Psoas muscle (tissue), 7 donors: ENCODE measurements at regions not wholly inside any gene's neighbourhood (a gene's known extent, or its start where the extent isn't known, plus 50 kb on each side); places are given as distances from the start of the nearest gene placed in this dataset.

ENCODE experiments used
- ATAC-seq, 4 donors: fragments of 200-7000 bp; cut with Tn5 transposase; one replicate each; pipeline ENCODE4 v1.9.1; 2020; ENCODE audit warnings: moderate library complexity in 3 of 4, mild to moderate bottlenecking in 2 of 4
- DNase-seq, 2 donors: peaks; one replicate each; pipeline ENCODE4 v3.0.0-alpha.2; 2020
- H3K27ac ChIP-seq: fragments of 200-600 bp; one replicate; pipeline ENCODE4 v1.8.0; 2022
- H3K27me3 ChIP-seq, 3 donors: fragments of 200-600 bp in 1 of 3; one replicate each; pipeline versions ENCODE4 v1.6.1 to v1.8.0; 2013 to 2022; ENCODE audit warnings: low read length in 2 of 3, mild to moderate bottlenecking in 2 of 3, moderate library complexity in 1 of 3; ENCODE audit not compliant: insufficient read depth in 3 of 3
- H3K36me3 ChIP-seq, 2 donors: fragments of 200-600 bp in 1 of 2; one replicate each; pipeline versions ENCODE4 v1.6.1 to v1.8.0; 2013 to 2022; ENCODE audit warnings: low read depth in 1 of 2, mild to moderate bottlenecking in 1 of 2, moderate library complexity in 1 of 2; ENCODE audit not compliant: insufficient read depth in 1 of 2
- H3K4me1 ChIP-seq: fragments of 200-600 bp; one replicate; pipeline ENCODE4 v1.8.0; 2022
- H3K4me3 ChIP-seq: fragments of 200-600 bp; one replicate; pipeline ENCODE4 v1.8.0; 2022; ENCODE audit warnings: mild to moderate bottlenecking
- H3K9me3 ChIP-seq: fragments of 200-600 bp; one replicate; pipeline ENCODE4 v1.8.0; 2022
- WGBS, 3 donors: extraction: QIAGEN DNeasy Blood & Tissue Kit; methylation state at CpG; one replicate each; pipeline versions ENCODE4 v1.1.6 to v1.1.7; 2013; 5-methylcytosine and 5-hydroxymethylcytosine counted together
- intact Hi-C, 2 donors: fragments of 100-400 bp; cut with DNase I; formaldehyde crosslinking; loops; one replicate each; pipeline versions ENCODE4 v1.11.0 to v1.14.2; 2022
- TF ChIP-seq, protein P1 (sequence below): fragments of 200-600 bp; IDR thresholded peaks from one replicate; pipeline ENCODE4 v1.8.0; 2022; ENCODE audit warnings: antibody characterized with exemption
- donor health status: healthy with polysubstance abuse.
- donor health status: DM: no; HTN: no; CAD: no; lungs with moderate emphysema.
- donor health status: Bipolar disorder and iron deficiency.
- donor health status: healthy.
- donor health status: DM: yes; HTN: yes; CAD: no.
- donor health status: DM: no; HTN: no; CAD: no.
- donor health status: DM: yes; HTN: yes; CAD: no.

DNA sequence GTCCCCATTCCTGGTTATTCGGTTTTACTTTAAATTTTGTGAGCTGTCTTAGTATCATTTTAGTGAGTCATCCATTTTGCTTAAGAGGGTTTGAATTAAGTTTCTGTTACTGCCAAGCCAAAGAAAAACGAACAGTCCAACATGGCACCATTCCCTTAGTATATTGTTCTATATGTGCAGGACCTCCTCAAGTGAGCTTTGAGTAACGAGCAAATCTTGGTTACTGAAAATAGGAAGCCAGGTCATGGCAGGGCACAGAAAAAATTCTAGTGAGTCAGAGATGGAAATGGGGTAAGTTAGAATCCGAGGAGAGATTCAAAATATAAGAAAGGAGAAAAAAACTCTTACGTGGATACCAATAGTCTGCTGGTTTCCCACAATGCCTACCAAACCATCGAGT, 292.9 kb downstream of the BAMBI start:
- 79 to 81% (median 81%) methylated on average over 6 of the region's 6 CpGs for WGBS, 3 donors
- TF ChIP-seq, protein P1, sequence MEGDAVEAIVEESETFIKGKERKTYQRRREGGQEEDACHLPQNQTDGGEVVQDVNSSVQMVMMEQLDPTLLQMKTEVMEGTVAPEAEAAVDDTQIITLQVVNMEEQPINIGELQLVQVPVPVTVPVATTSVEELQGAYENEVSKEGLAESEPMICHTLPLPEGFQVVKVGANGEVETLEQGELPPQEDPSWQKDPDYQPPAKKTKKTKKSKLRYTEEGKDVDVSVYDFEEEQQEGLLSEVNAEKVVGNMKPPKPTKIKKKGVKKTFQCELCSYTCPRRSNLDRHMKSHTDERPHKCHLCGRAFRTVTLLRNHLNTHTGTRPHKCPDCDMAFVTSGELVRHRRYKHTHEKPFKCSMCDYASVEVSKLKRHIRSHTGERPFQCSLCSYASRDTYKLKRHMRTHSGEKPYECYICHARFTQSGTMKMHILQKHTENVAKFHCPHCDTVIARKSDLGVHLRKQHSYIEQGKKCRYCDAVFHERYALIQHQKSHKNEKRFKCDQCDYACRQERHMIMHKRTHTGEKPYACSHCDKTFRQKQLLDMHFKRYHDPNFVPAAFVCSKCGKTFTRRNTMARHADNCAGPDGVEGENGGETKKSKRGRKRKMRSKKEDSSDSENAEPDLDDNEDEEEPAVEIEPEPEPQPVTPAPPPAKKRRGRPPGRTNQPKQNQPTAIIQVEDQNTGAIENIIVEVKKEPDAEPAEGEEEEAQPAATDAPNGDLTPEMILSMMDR, result no peak
- Histone ChIP-seq H3K4me3 (no peak overlapping the region), H3K4me1 (no peaks in the 10 kb centered on the region), H3K9me3 (no peaks in the 10 kb centered on the region), H3K27me3 (peaks cover 0 to 2% (median 0%) of the 10 kb centered on the region in 3 donors), H3K27ac (no peak overlapping the region), H3K36me3 (no peaks in the 10 kb centered on the region)
- intact Hi-C loops, result no loop called here
- ATAC-seq, result no peak
- DNase-seq, result no peak

DNA sequence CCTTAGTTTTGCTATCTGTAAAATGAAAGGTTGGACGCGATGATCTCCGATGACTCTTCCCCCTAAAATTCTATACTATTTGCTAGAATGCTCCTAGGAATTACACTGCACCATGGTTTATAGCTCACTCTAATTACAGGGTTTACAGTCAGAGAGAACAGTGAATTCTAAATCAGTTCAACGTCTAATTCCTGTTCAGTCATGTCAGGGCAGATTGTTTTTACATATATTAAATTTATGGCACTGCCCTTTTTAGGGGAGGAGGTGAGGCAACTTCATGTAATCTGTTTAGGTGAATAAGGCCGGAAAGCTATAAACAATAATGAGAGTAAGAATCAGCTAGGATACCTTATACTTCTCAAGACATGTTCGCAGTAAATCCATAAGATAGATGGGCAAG, 293.9 kb downstream of the BAMBI start:
- no peaks in the 10 kb centered on the region for H3K9me3 ChIP-seq
- H3K36me3 ChIP-seq, result no peaks in the 10 kb centered on the region
- TF ChIP-seq, protein P1, result no peak
- WGBS, 3 donors, result 81 to 89% (median 86%) methylated on average over 6 of the region's 6 CpGs
- H3K4me3 ChIP-seq, result no peak overlapping the region
- intact Hi-C loops, result no loop called here
- ATAC-seq, result no peak
- H3K4me1 ChIP-seq, result no peaks in the 10 kb centered on the region
- H3K27ac ChIP-seq, result no peak overlapping the region
- DNase-seq, result no peak
- peaks cover 0 to 2% (median 0%) of the 10 kb centered on the region in 3 donors for H3K27me3 ChIP-seq

DNA sequence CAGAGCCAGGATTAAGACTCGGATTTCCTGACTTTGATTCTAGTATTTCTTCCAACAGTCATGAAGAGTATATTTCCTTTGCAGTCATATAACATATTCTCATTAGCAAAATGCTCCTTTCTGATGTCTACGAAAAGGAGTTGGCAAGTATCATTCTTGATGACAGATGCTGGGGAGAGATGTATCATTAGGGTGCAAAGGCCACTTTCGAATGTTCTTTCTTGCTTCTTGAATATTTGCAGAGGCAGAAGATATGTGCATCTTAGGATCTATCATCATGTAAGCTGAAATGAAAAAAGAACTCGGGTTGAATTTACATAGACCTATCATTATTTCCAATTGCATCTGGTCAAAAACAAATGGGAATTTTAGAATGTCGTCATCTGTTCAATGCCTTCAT, 294.4 kb downstream of the BAMBI start:
- Histone ChIP-seq H3K9me3 (no peaks in the 10 kb centered on the region), H3K27me3 (peaks cover 0 to 2% (median 0%) of the 10 kb centered on the region in 3 donors), H3K4me3 (no peak overlapping the region), H3K27ac (no peak overlapping the region), H3K4me1 (no peaks in the 10 kb centered on the region), H3K36me3 (no peaks in the 10 kb centered on the region)
- ATAC-seq (no peak), DNase-seq (no peak)
- TF ChIP-seq, protein P1, result no peak
- 65 to 72% (median 65%) methylated on average over 5 of the region's 5 CpGs for WGBS, 3 donors
- intact Hi-C loops, result no loop called here

DNA sequence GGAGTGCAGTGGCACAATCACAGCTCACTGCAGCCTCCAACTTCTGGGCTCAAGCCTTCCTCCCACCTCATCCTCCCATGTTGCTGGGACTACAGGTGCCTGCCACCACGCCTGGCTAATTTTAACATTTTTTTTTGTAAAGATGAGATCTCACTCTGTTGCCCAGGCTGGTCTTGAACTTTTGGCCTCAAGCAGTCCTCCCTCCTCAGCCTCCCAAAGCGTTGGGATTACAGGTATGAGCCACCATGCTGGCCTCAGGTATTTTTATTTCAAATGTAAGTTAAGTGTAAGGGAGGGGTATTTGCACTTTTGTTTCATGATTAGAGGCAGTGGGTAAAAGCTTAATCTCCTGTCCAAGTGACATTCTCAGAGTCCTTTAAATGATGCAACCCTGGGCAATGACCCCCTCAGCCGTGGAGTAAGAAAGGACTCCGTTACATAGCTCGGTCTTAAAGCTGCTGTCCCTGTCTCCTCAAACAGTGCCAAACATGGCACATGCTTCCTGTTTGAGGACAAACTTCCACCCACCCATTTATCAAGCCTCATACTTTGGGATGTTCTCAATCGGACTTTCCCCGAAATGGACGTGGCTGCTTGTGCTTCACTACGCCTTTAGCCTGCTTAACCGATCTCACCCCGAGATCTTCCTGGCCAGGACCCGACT, 296.1 kb downstream of the BAMBI start:
- intact Hi-C loops, result no loop called here
- Histone ChIP-seq H3K27ac (no peak overlapping the region), H3K4me1 (no peaks in the 10 kb centered on the region), H3K27me3 (peaks cover 0 to 2% (median 0%) of the 10 kb centered on the region in 3 donors), H3K36me3 (no peaks in the 10 kb centered on the region), H3K9me3 (no peaks in the 10 kb centered on the region), H3K4me3 (no peak overlapping the region)
- TF ChIP-seq, protein P1, result no peak
- no peak for ATAC-seq
- WGBS, 3 donors, result 80 to 86% (median 84%) methylated on average over 12 of the region's 12 CpGs
- DNase-seq, result no peak
